Activated T-cell treated with anti-CD3 and anti-CD28 coated beads, Interleukin-2, amount 50 U/mL, for 72 hours (primary cell): ENCODE measurements at regions not wholly inside any gene's neighbourhood (a gene's known extent, or its start where the extent isn't known, plus 50 kb on each side); places are given as distances from the start of the nearest gene placed in this dataset.

Source experiments
- ATAC-seq, 2 donors: fragments of 150-1000 bp; cut with Tn5 transposase; replicated peaks in 1 of 2; 2 replicates each; pipeline ENCODE4 v1.10.0; 2021; ENCODE audit warnings: moderate library complexity in 2 of 2, mild to moderate bottlenecking in 1 of 2
- DNase-seq, 2 donors: peaks; one replicate each; pipeline ENCODE4 v3.0.0; 2021 to 2022; ENCODE audit warnings: mixed read lengths in 1 of 2
- H3K27ac Mint-ChIP-seq: one replicate; pipeline ENCODE4 v1.8.0; 2022; ENCODE audit warnings: mild to moderate bottlenecking, moderate library complexity, mixed read lengths
- H3K27me3 Mint-ChIP-seq: one replicate; pipeline ENCODE4 v1.8.0; 2022; ENCODE audit warnings: low read depth, mixed read lengths
- H3K36me3 Mint-ChIP-seq, 2 donors: one replicate each; pipeline ENCODE4 v1.8.0; 2022; ENCODE audit warnings: mixed read lengths in 2 of 2, mild to moderate bottlenecking in 1 of 2; ENCODE audit not compliant: insufficient read depth in 2 of 2
- H3K4me1 Mint-ChIP-seq: one replicate; pipeline ENCODE4 v1.8.0; 2022; ENCODE audit warnings: low read depth, mixed read lengths
- H3K4me3 Mint-ChIP-seq, 2 donors: one replicate each; pipeline ENCODE4 v1.8.0; 2022; ENCODE audit warnings: mild to moderate bottlenecking in 2 of 2, mixed read lengths in 2 of 2, moderate library complexity in 2 of 2
- H3K9me3 Mint-ChIP-seq, 2 donors: one replicate each; pipeline ENCODE4 v1.8.0; 2022; ENCODE audit warnings: mixed read lengths in 2 of 2

- Mint-ChIP-seq H3K4me3 (no peak overlapping the region), H3K36me3 (peaks cover 0 to 2% of the 10 kb centered on the region in 2 donors), H3K27ac (no peak overlapping the region), H3K27me3 (no peaks in the 10 kb centered on the region), H3K9me3 (peaks cover 13 to 16% of the 10 kb centered on the region in 2 donors), H3K4me1 (no peaks in the 10 kb centered on the region)
- ATAC-seq (no peak), DNase-seq (no peak)
These were observed 56.4 kb upstream of the SPOCK3 start for GRCh38 chr4:167290678-167291077.

GRCh38 chr4:167308876-167309275 is 74.6 kb upstream of the SPOCK3 start:
- Mint-ChIP-seq H3K27ac (no peak overlapping the region), H3K4me3 (no peak overlapping the region), H3K36me3 (no peaks in the 10 kb centered on the region), H3K9me3 (peaks cover 0 to 2% of the 10 kb centered on the region in 2 donors), H3K4me1 (no peaks in the 10 kb centered on the region), H3K27me3 (no peaks in the 10 kb centered on the region)
- DNase-seq (no peak), ATAC-seq (no peak)

- Mint-ChIP-seq H3K4me1 (no peaks in the 10 kb centered on the region), H3K9me3 (peaks cover 0 to 2% of the 10 kb centered on the region in 2 donors), H3K27ac (no peak overlapping the region), H3K27me3 (no peaks in the 10 kb centered on the region), H3K36me3 (no peaks in the 10 kb centered on the region), H3K4me3 (no peak overlapping the region)
- DNase-seq = no peak
- ATAC-seq = no peak
These were observed 87.0 kb upstream of the SPOCK3 start for GRCh38 chr4:167321299-167321698.

GRCh38 chr4:167339781-167340180 is 105.5 kb upstream of the SPOCK3 start:
- H3K9me3 Mint-ChIP-seq = peaks cover 13 to 16% of the 10 kb centered on the region in 2 donors
- no peaks in the 10 kb centered on the region for H3K27me3 Mint-ChIP-seq
- H3K36me3 Mint-ChIP-seq = peaks cover 2 to 5% of the 10 kb centered on the region in 2 donors
- ATAC-seq = no peak
- H3K4me3 Mint-ChIP-seq = no peak overlapping the region
- no peak for DNase-seq
- no peak overlapping the region for H3K27ac Mint-ChIP-seq
- H3K4me1 Mint-ChIP-seq = no peaks in the 10 kb centered on the region

- H3K27ac Mint-ChIP-seq = no peak overlapping the region
- H3K9me3 Mint-ChIP-seq = peaks cover 0 to 2% of the 10 kb centered on the region in 2 donors
- no peaks in the 10 kb centered on the region for H3K4me1 Mint-ChIP-seq
- no peaks in the 10 kb centered on the region for H3K36me3 Mint-ChIP-seq
- H3K4me3 Mint-ChIP-seq = no peak overlapping the region
- ATAC-seq = no peak
- DNase-seq = no peak
- H3K27me3 Mint-ChIP-seq = no peaks in the 10 kb centered on the region
These were observed 125.4 kb upstream of the SPOCK3 start for GRCh38 chr4:167359711-167360110.

- DNase-seq = no peak
- Mint-ChIP-seq H3K27ac (no peak overlapping the region), H3K4me3 (no peak overlapping the region), H3K4me1 (no peaks in the 10 kb centered on the region), H3K36me3 (no peaks in the 10 kb centered on the region), H3K27me3 (no peaks in the 10 kb centered on the region), H3K9me3 (peaks cover 3 to 5% of the 10 kb centered on the region in 2 donors)
- no peak for ATAC-seq
These were observed 145.0 kb upstream of the SPOCK3 start for GRCh38 chr4:167379076-167379835.

- peaks cover 3 to 5% of the 10 kb centered on the region in 2 donors for H3K9me3 Mint-ChIP-seq
- DNase-seq = no peak
- H3K4me1 Mint-ChIP-seq = no peaks in the 10 kb centered on the region
- H3K36me3 Mint-ChIP-seq = no peaks in the 10 kb centered on the region
- no peak overlapping the region for H3K27ac Mint-ChIP-seq
- no peak for ATAC-seq
- no peak overlapping the region for H3K4me3 Mint-ChIP-seq
- no peaks in the 10 kb centered on the region for H3K27me3 Mint-ChIP-seq
These were observed 146.7 kb upstream of the SPOCK3 start for GRCh38 chr4:167380964-167381363.

- DNase-seq = no peak
- no peaks in the 10 kb centered on the region for H3K4me1 Mint-ChIP-seq
- no peaks in the 10 kb centered on the region for H3K27me3 Mint-ChIP-seq
- no peak overlapping the region for H3K4me3 Mint-ChIP-seq
- H3K36me3 Mint-ChIP-seq = no peaks in the 10 kb centered on the region
- peaks cover 5% of the 10 kb centered on the region in 2 donors for H3K9me3 Mint-ChIP-seq
- H3K27ac Mint-ChIP-seq = no peak overlapping the region
- no peak for ATAC-seq
These were observed 149.0 kb upstream of the SPOCK3 start for GRCh38 chr4:167383291-167383690.

- no peaks in the 10 kb centered on the region for H3K27me3 Mint-ChIP-seq
- no peak for ATAC-seq
- H3K4me1 Mint-ChIP-seq = no peaks in the 10 kb centered on the region
- H3K36me3 Mint-ChIP-seq = no peaks in the 10 kb centered on the region
- H3K9me3 Mint-ChIP-seq = peaks cover 2 to 4% of the 10 kb centered on the region in 2 donors
- H3K27ac Mint-ChIP-seq = no peak overlapping the region
- H3K4me3 Mint-ChIP-seq = no peak overlapping the region
- DNase-seq = no peak
These were observed 163.3 kb upstream of the SPOCK3 start for GRCh38 chr4:167397586-167397985.

- H3K4me3 Mint-ChIP-seq = no peak overlapping the region
- no peak for DNase-seq
- peaks cover 2 to 4% of the 10 kb centered on the region in 2 donors for H3K9me3 Mint-ChIP-seq
- no peak overlapping the region for H3K27ac Mint-ChIP-seq
- H3K4me1 Mint-ChIP-seq = no peaks in the 10 kb centered on the region
- H3K36me3 Mint-ChIP-seq = no peaks in the 10 kb centered on the region
- no peak for ATAC-seq
- no peaks in the 10 kb centered on the region for H3K27me3 Mint-ChIP-seq
These were observed 164.9 kb upstream of the SPOCK3 start for GRCh38 chr4:167399201-167399600.

- ATAC-seq = no peak
- Mint-ChIP-seq H3K27me3 (no peaks in the 10 kb centered on the region), H3K27ac (no peak overlapping the region), H3K9me3 (peaks cover under 1 to 2% of the 10 kb centered on the region in 2 donors), H3K4me1 (no peaks in the 10 kb centered on the region), H3K4me3 (no peak overlapping the region), H3K36me3 (no peaks in the 10 kb centered on the region)
- no peak for DNase-seq
These were observed 171.9 kb upstream of the SPOCK3 start for GRCh38 chr4:167406181-167406580.

- no peaks in the 10 kb centered on the region for H3K27me3 Mint-ChIP-seq
- H3K36me3 Mint-ChIP-seq = no peaks in the 10 kb centered on the region
- H3K4me1 Mint-ChIP-seq = no peaks in the 10 kb centered on the region
- ATAC-seq = no peak
- peaks cover 2 to 4% of the 10 kb centered on the region in 2 donors for H3K9me3 Mint-ChIP-seq
- H3K27ac Mint-ChIP-seq = no peak overlapping the region
- no peak for DNase-seq
- no peak overlapping the region for H3K4me3 Mint-ChIP-seq
These were observed 181.2 kb upstream of the SPOCK3 start for GRCh38 chr4:167415461-167415860.

- ATAC-seq (no peak), DNase-seq (no peak)
- Mint-ChIP-seq H3K27me3 (no peaks in the 10 kb centered on the region), H3K9me3 (peaks cover 0 to 9% of the 10 kb centered on the region in 2 donors), H3K4me3 (no peak overlapping the region), H3K36me3 (no peaks in the 10 kb centered on the region), H3K4me1 (no peaks in the 10 kb centered on the region), H3K27ac (no peak overlapping the region)
These were observed 185.3 kb upstream of the SPOCK3 start for GRCh38 chr4:167419468-167420140.
